ENCODE measurements at regions not wholly inside any gene's neighbourhood (a gene's known extent, or its start where the extent isn't known, plus 50 kb on each side); places are given as distances from the start of the nearest gene placed in this dataset.

DNA sequence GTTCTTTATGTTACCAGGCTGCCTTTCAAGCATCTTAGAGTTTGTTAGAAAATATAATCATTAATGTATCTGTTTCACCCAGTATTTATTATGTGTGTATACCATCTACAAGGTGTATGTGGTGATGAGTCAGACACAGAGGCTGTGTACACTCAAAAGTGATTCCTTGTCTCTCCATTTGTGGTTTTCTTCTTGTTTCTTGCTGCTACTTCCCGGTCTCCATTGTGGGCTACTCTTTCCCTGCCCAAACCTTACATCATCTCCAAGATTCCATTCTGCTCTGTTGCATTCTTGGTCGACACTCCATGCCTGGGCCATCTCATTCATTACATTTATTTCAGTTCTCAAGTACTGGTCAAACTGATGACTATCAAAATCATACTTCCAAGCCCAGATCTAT, 182.2 kb upstream of the STXBP5 start:
- Histone ChIP-seq H3K4me1 (ENCODE audit: control insufficient read depth, insufficient read depth, low read depth, low read length) (no peaks in the 10 kb centered on the region), H3K4ac (ENCODE audit: low read depth in 1 of 2, low read length in 2 of 2) (no peak overlapping the region), H2BK120ac (ENCODE audit: low read depth, low read length) (no peak overlapping the region), H3K9ac (ENCODE audit: low read length) (no peak overlapping the region), H3K36me3 (ENCODE audit: control insufficient read depth in 1 of 2, insufficient read depth in 2 of 2, low read depth in 1 of 2, low read length in 2 of 2) (no peaks in the 10 kb centered on the region), H2AFZ (ENCODE audit: low read depth, low read length) (no peak overlapping the region), H3K4me3 (ENCODE audit: insufficient read depth in 1 of 2, low read depth in 1 of 2, low read length in 2 of 2) (no peak overlapping the region), H3K23ac (ENCODE audit: low read length in 2 of 2) (no peak overlapping the region), H2BK15ac (ENCODE audit: low read depth, poor library complexity, severe bottlenecking) (no peak overlapping the region), H2AK5ac (ENCODE audit: low read length, severe bottlenecking) (no peak overlapping the region), H4K8ac (ENCODE audit: low read length) (no peak overlapping the region), H3K18ac (ENCODE audit: low read depth in 1 of 2, low read length in 2 of 2) (no peak overlapping the region), H2BK5ac (ENCODE audit: low read depth, low read length, poor library complexity, severe bottlenecking) (no peak overlapping the region), H3K27me3 (ENCODE audit: control insufficient read depth in 1 of 2, insufficient read depth in 1 of 2, low read length in 2 of 2) (no peaks in the 10 kb centered on the region), H2BK12ac (ENCODE audit: low read length in 2 of 2) (no peak overlapping the region), H3K4me2 (ENCODE audit: low read length, poor library complexity, severe bottlenecking) (no peak overlapping the region), H3K27ac (ENCODE audit: low read length, poor library complexity, severe bottlenecking) (no peak overlapping the region), H3K14ac (ENCODE audit: low read length in 2 of 2) (no peak overlapping the region), H4K91ac (ENCODE audit: low read length) (no peak overlapping the region), H3K9me3 (ENCODE audit: control insufficient read depth, low read length) (no peaks in the 10 kb centered on the region), H3K79me1 (replicated peaks; ENCODE audit: low read length, poor library complexity, severe bottlenecking) (no peaks in the 10 kb centered on the region)
- WGBS: 58% methylated on average over 2 of the region's 2 CpGs
- DNase-seq: peak; percentile 33

GRCh38 chr6:147023148-147023547, 181.1 kb upstream of the STXBP5 start:
- no peaks in the 10 kb centered on the region for H3K27me3 ChIP-seq (ENCODE audit: control insufficient read depth in 1 of 2, insufficient read depth in 1 of 2, low read length in 2 of 2)
- H2BK120ac ChIP-seq (ENCODE audit: low read depth, low read length): no peak overlapping the region
- H3K4me1 ChIP-seq (ENCODE audit: control insufficient read depth, insufficient read depth, low read depth, low read length): no peaks in the 10 kb centered on the region
- no peak overlapping the region for H3K18ac ChIP-seq (ENCODE audit: low read depth in 1 of 2, low read length in 2 of 2)
- H3K14ac ChIP-seq (ENCODE audit: low read length in 2 of 2): no peak overlapping the region
- H2BK5ac ChIP-seq (ENCODE audit: low read depth, low read length, poor library complexity, severe bottlenecking): no peak overlapping the region
- no peak overlapping the region for H2AK5ac ChIP-seq (ENCODE audit: low read length, severe bottlenecking)
- no peak overlapping the region for H3K27ac ChIP-seq (ENCODE audit: low read length, poor library complexity, severe bottlenecking)
- no peaks in the 10 kb centered on the region for H3K79me1 ChIP-seq (replicated peaks; ENCODE audit: low read length, poor library complexity, severe bottlenecking)
- no peak overlapping the region for H2BK15ac ChIP-seq (ENCODE audit: low read depth, poor library complexity, severe bottlenecking)
- no peaks in the 10 kb centered on the region for H3K9me3 ChIP-seq (ENCODE audit: control insufficient read depth, low read length)
- DNase-seq: no peak
- H2AFZ ChIP-seq (ENCODE audit: low read depth, low read length): no peak overlapping the region
- no peak overlapping the region for H4K8ac ChIP-seq (ENCODE audit: low read length)
- H3K36me3 ChIP-seq (ENCODE audit: control insufficient read depth in 1 of 2, insufficient read depth in 2 of 2, low read depth in 1 of 2, low read length in 2 of 2): no peaks in the 10 kb centered on the region
- H3K4me2 ChIP-seq (ENCODE audit: low read length, poor library complexity, severe bottlenecking): no peak overlapping the region
- no peak overlapping the region for H2BK12ac ChIP-seq (ENCODE audit: low read length in 2 of 2)
- no peak overlapping the region for H3K4ac ChIP-seq (ENCODE audit: low read depth in 1 of 2, low read length in 2 of 2)
- H3K23ac ChIP-seq (ENCODE audit: low read length in 2 of 2): no peak overlapping the region
- H4K91ac ChIP-seq (ENCODE audit: low read length): no peak overlapping the region
- H3K9ac ChIP-seq (ENCODE audit: low read length): no peak overlapping the region
- H3K4me3 ChIP-seq (ENCODE audit: insufficient read depth in 1 of 2, low read depth in 1 of 2, low read length in 2 of 2): no peak overlapping the region

DNA sequence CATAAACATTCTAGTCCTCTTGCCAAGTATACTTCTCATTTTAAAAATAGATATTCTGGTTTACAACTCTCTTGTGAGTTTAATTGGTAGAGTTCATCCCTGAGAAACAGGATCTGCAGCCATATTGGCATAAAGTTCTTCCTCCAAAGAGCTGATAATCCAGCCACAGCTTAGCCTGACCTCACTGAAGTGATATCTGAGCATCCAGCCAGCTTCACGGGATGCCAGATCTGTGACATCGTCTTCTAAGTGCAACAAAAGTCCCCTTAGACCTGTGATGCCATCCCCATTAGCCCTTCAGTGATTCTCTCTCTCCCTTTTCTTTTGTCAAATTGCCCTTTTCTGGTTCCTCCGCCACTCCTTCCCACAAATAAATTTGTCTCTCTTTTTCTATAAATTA, 180.6 kb upstream of the STXBP5 start:
- no peaks in the 10 kb centered on the region for H3K4me1 ChIP-seq (ENCODE audit: control insufficient read depth, insufficient read depth, low read depth, low read length)
- H3K18ac ChIP-seq (ENCODE audit: low read depth in 1 of 2, low read length in 2 of 2): no peak overlapping the region
- H3K36me3 ChIP-seq (ENCODE audit: control insufficient read depth in 1 of 2, insufficient read depth in 2 of 2, low read depth in 1 of 2, low read length in 2 of 2): no peaks in the 10 kb centered on the region
- H3K27ac ChIP-seq (ENCODE audit: low read length, poor library complexity, severe bottlenecking): no peak overlapping the region
- no peak overlapping the region for H2AFZ ChIP-seq (ENCODE audit: low read depth, low read length)
- H2BK12ac ChIP-seq (ENCODE audit: low read length in 2 of 2): no peak overlapping the region
- no peaks in the 10 kb centered on the region for H3K79me1 ChIP-seq (replicated peaks; ENCODE audit: low read length, poor library complexity, severe bottlenecking)
- H4K8ac ChIP-seq (ENCODE audit: low read length): no peak overlapping the region
- no peak overlapping the region for H3K9ac ChIP-seq (ENCODE audit: low read length)
- H3K9me3 ChIP-seq (ENCODE audit: control insufficient read depth, low read length): no peaks in the 10 kb centered on the region
- no peak for DNase-seq
- no peak overlapping the region for H4K91ac ChIP-seq (ENCODE audit: low read length)
- no peak overlapping the region for H2AK5ac ChIP-seq (ENCODE audit: low read length, severe bottlenecking)
- no peak overlapping the region for H3K4me2 ChIP-seq (ENCODE audit: low read length, poor library complexity, severe bottlenecking)
- H3K14ac ChIP-seq (ENCODE audit: low read length in 2 of 2): no peak overlapping the region
- no peak overlapping the region for H2BK120ac ChIP-seq (ENCODE audit: low read depth, low read length)
- no peak overlapping the region for H3K4me3 ChIP-seq (ENCODE audit: insufficient read depth in 1 of 2, low read depth in 1 of 2, low read length in 2 of 2)
- no peaks in the 10 kb centered on the region for H3K27me3 ChIP-seq (ENCODE audit: control insufficient read depth in 1 of 2, insufficient read depth in 1 of 2, low read length in 2 of 2)
- H2BK5ac ChIP-seq (ENCODE audit: low read depth, low read length, poor library complexity, severe bottlenecking): no peak overlapping the region
- H3K23ac ChIP-seq (ENCODE audit: low read length in 2 of 2): no peak overlapping the region
- no peak overlapping the region for H2BK15ac ChIP-seq (ENCODE audit: low read depth, poor library complexity, severe bottlenecking)
- no peak overlapping the region for H3K4ac ChIP-seq (ENCODE audit: low read depth in 1 of 2, low read length in 2 of 2)
- WGBS: 87% methylated on average over 3 of the region's 3 CpGs

- no peak for DNase-seq
- H3K79me1 ChIP-seq (replicated peaks; ENCODE audit: low read length, poor library complexity, severe bottlenecking): no peaks in the 10 kb centered on the region
- WGBS: no CpG with 5 or more reads among the region's 1 CpG
- no peak overlapping the region for H4K91ac ChIP-seq (ENCODE audit: low read length)
- H3K23ac ChIP-seq (ENCODE audit: low read length in 2 of 2): no peak overlapping the region
- H3K9me3 ChIP-seq (ENCODE audit: control insufficient read depth, low read length): no peaks in the 10 kb centered on the region
- no peak overlapping the region for H2BK120ac ChIP-seq (ENCODE audit: low read depth, low read length)
- no peak overlapping the region for H2BK5ac ChIP-seq (ENCODE audit: low read depth, low read length, poor library complexity, severe bottlenecking)
- H3K4me1 ChIP-seq (ENCODE audit: control insufficient read depth, insufficient read depth, low read depth, low read length): no peaks in the 10 kb centered on the region
- H4K8ac ChIP-seq (ENCODE audit: low read length): no peak overlapping the region
- no peaks in the 10 kb centered on the region for H3K36me3 ChIP-seq (ENCODE audit: control insufficient read depth in 1 of 2, insufficient read depth in 2 of 2, low read depth in 1 of 2, low read length in 2 of 2)
- H2AK5ac ChIP-seq (ENCODE audit: low read length, severe bottlenecking): no peak overlapping the region
- H3K14ac ChIP-seq (ENCODE audit: low read length in 2 of 2): no peak overlapping the region
- no peaks in the 10 kb centered on the region for H3K27me3 ChIP-seq (ENCODE audit: control insufficient read depth in 1 of 2, insufficient read depth in 1 of 2, low read length in 2 of 2)
- H3K27ac ChIP-seq (ENCODE audit: low read length, poor library complexity, severe bottlenecking): no peak overlapping the region
- H3K9ac ChIP-seq (ENCODE audit: low read length): no peak overlapping the region
- H3K18ac ChIP-seq (ENCODE audit: low read depth in 1 of 2, low read length in 2 of 2): peak overlapping the region in 1 of 2 experiments; percentile 30
- no peak overlapping the region for H2AFZ ChIP-seq (ENCODE audit: low read depth, low read length)
- no peak overlapping the region for H3K4me3 ChIP-seq (ENCODE audit: insufficient read depth in 1 of 2, low read depth in 1 of 2, low read length in 2 of 2)
- no peak overlapping the region for H3K4ac ChIP-seq (ENCODE audit: low read depth in 1 of 2, low read length in 2 of 2)
- no peak overlapping the region for H3K4me2 ChIP-seq (ENCODE audit: low read length, poor library complexity, severe bottlenecking)
- no peak overlapping the region for H2BK15ac ChIP-seq (ENCODE audit: low read depth, poor library complexity, severe bottlenecking)
- H2BK12ac ChIP-seq (ENCODE audit: low read length in 2 of 2): no peak overlapping the region
These were observed 174.3 kb upstream of the STXBP5 start for GRCh38 chr6:147029923-147030322.

All from mesenchymal stem cell (in vitro differentiated cells and primary cell).